GM13977 (cell line): ENCODE measurements at regions not wholly inside any gene's neighbourhood (a gene's known extent, or its start where the extent isn't known, plus 50 kb on each side); places are given as distances from the start of the nearest gene placed in this dataset.
"Not testable (repeated sequence)": the region's sequence is repeated elsewhere in the genome, so short reads cannot be mapped to it uniquely, and the experiment has no call there.

Experiments used
- DNase-seq: peaks from one replicate; pipeline ENCODE4 v3.0.0; 2012; ENCODE audit warnings: low spot score
- CTCF ChIP-seq: IDR thresholded peaks from 2 replicates; pipeline ENCODE4 v1.5.1; 2012; ENCODE audit warnings: mild to moderate bottlenecking, control low read depth; ENCODE audit not compliant: insufficient read depth; ENCODE audit errors: extremely low read depth, missing control alignments
- in situ Hi-C: fragments of 300-500 bp; cut with MboI; formaldehyde crosslinking; loops from one replicate; pipeline ENCODE4 v1.12.0; 2022; ENCODE audit warnings: low sequenced_read_pairs, low pct_unique_long_range_greater_than_20kb, mixed read lengths, inconsistent platforms; ENCODE audit not compliant: unreplicated experiment

- in situ Hi-C loops, result no loop called here
- TF ChIP-seq CTCF, result no peak
- DNase-seq, result no peak
Observed at GRCh38 chr14:86066651-86067050, 536.7 kb downstream of the FLRT2 start.

GRCh38 chr14:86065407-86065806 is 535.5 kb downstream of the FLRT2 start:
- in situ Hi-C loops, result no loop called here
- DNase-seq, result no peak

DNA sequence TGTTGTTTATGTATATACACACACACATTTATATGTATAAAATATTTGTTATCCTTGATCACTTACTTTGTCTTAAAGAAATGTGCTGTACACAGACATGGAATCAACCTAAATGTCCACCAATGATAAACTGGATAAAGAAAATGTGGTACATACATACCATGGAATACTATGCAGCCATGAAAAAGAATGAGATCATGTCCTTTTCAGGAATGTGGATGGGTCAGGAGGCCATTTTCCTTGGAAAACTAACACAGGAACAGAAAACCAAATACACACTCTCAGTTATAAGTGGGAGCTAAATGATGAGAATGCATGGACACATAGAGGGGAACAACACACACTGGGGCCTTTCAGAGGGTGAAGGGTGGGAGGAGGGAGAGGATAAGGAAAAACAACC is 534.7 kb downstream of the FLRT2 start:
- in situ Hi-C loops, DNase-seq: not testable (repeated sequence)

More at GRCh38 chr14:86065407-86065806, 535.5 kb downstream of the FLRT2 start:
- TF ChIP-seq CTCF, result no peak

GRCh38 chr14:86057018-86057667 is 527.2 kb downstream of the FLRT2 start:
- DNase-seq, result no peak
- TF ChIP-seq CTCF, result peak; percentile 73
- in situ Hi-C loops, result no loop called here

DNA sequence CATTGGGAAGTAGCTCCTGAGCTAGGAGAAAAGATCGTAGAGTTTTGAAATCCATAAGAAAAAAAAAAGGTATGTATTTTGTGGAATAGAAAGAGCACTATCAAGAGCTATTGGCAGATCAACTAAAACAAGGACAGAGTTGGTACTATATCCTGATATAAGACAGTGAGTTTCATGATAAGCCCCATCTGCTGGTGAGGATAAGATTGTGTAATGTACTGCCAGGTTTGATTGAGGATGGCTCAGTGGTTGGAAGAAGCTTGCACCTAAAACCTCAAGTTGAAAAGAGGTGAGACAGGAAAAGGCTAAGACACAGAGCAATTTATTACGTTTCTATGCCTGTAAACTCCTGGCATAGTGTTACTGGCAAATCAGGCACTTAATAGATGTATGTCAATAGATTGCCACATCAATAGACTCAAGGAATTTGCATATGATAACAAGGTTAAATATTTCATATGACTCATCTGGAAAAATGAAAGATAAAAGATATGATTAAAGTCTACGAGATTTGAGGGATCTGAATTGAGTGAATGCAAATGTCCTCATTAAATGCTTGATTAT is 525.6 kb downstream of the FLRT2 start:
- DNase-seq, result no peak
- in situ Hi-C loops, result no loop called here
- TF ChIP-seq CTCF, result no peak

GRCh38 chr14:86052868-86053267 is 522.9 kb downstream of the FLRT2 start:
- no peak for TF ChIP-seq CTCF
- DNase-seq, result no peak
- in situ Hi-C loops, result no loop called here

DNA sequence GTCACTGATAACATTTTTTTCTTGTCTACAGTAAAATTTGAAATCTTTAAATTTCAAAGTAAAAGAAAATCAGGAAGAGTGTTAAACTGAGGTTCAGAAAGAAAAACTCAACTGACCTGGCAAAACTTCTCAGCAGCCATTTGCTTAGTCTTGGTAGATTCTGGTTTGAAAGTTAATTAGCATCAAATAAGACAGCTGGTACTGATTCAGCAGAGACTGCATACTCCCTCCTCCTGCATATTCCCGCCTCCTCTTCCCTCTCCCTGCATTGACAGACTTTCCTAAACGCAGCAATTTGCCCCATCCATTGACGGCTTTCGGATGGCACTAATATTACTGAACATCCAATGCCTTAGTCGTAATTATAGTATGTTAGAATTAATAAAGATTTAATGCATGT is 520.8 kb downstream of the FLRT2 start:
- no peak for DNase-seq
- TF ChIP-seq CTCF, result no peak
- in situ Hi-C loops, result no loop called here
